Jurkat, Clone E6-1 (cell line): ENCODE measurements at regions not wholly inside any gene's neighbourhood (a gene's known extent, or its start where the extent isn't known, plus 50 kb on each side); places are given as distances from the start of the nearest gene placed in this dataset.
"Not testable (repeated sequence)": the region's sequence is repeated elsewhere in the genome, so short reads cannot be mapped to it uniquely, and the experiment has no call there.

ENCODE experiments used
- DNase-seq: peaks from one replicate; pipeline ENCODE4 v3.0.0-alpha.2; 2011; ENCODE audit warnings: low read depth, low spot score
- H3K4me3 ChIP-seq: 2 replicates; pipeline ENCODE4 v1.5.1; 2011; ENCODE audit warnings: mild to moderate bottlenecking, low read length, control low read depth, moderate library complexity

- H3K4me3 ChIP-seq = no peak overlapping the region
- DNase-seq = no peak
These were observed 171.3 kb downstream of the ABCA8 start for GRCh38 chr17:68783861-68784260.

GRCh38 chr17:68782789-68783188 is 172.4 kb downstream of the ABCA8 start:
- no peak for DNase-seq
- H3K4me3 ChIP-seq = no peak overlapping the region

GRCh38 chr17:68780596-68780995 is 174.6 kb downstream of the ABCA8 start:
- DNase-seq = no peak
- H3K4me3 ChIP-seq = no peak overlapping the region

- no peak for DNase-seq
- H3K4me3 ChIP-seq = no peak overlapping the region
These were observed 176.5 kb downstream of the ABCA8 start for GRCh38 chr17:68778726-68779125.

GRCh38 chr17:68777856-68778694 is 176.9 kb upstream of the FAM20A start:
- no peak overlapping the region for H3K4me3 ChIP-seq
- no peak for DNase-seq

- DNase-seq = peak; percentile 28
These were observed 176.2 kb upstream of the FAM20A start for GRCh38 chr17:68777243-68777855.

GRCh38 chr17:68776451-68776850 is 175.3 kb upstream of the FAM20A start:
- no peak overlapping the region for H3K4me3 ChIP-seq
- DNase-seq = no peak

More at GRCh38 chr17:68777243-68777855, 176.2 kb upstream of the FAM20A start:
- no peak overlapping the region for H3K4me3 ChIP-seq

GRCh38 chr17:68775969-68776368 is 174.8 kb upstream of the FAM20A start:
- H3K4me3 ChIP-seq = no peak overlapping the region
- no peak for DNase-seq

GRCh38 chr17:68775318-68775717 is 174.2 kb upstream of the FAM20A start:
- no peak overlapping the region for H3K4me3 ChIP-seq
- no peak for DNase-seq

- no peak overlapping the region for H3K4me3 ChIP-seq
- peak; percentile 48 for DNase-seq
These were observed 170.8 kb upstream of the FAM20A start for GRCh38 chr17:68771867-68772515.

GRCh38 chr17:68768804-68769203 is 167.6 kb upstream of the FAM20A start:
- H3K4me3 ChIP-seq = no peak overlapping the region
- DNase-seq = no peak

- no peak for DNase-seq
- no peak overlapping the region for H3K4me3 ChIP-seq
These were observed 165.5 kb upstream of the FAM20A start for GRCh38 chr17:68766640-68767039.

- no peak overlapping the region for H3K4me3 ChIP-seq
- no peak for DNase-seq
These were observed 162.4 kb upstream of the FAM20A start for GRCh38 chr17:68763562-68763961.

GRCh38 chr17:68762911-68763310 is 161.7 kb upstream of the FAM20A start:
- no peak for DNase-seq
- H3K4me3 ChIP-seq = no peak overlapping the region

GRCh38 chr17:68760141-68760475 is 158.9 kb upstream of the FAM20A start:
- H3K4me3 ChIP-seq = no peak overlapping the region
- DNase-seq = no peak

GRCh38 chr17:68759343-68760140 is 158.4 kb upstream of the FAM20A start:
- H3K4me3 ChIP-seq = no peak overlapping the region
- peak; percentile 67 for DNase-seq

GRCh38 chr17:68759002-68759342 is 157.8 kb upstream of the FAM20A start:
- no peak overlapping the region for H3K4me3 ChIP-seq
- DNase-seq = no peak

- not testable (repeated sequence) for H3K4me3 ChIP-seq, DNase-seq
These were observed 156.9 kb upstream of the FAM20A start for GRCh38 chr17:68757866-68758757.
